GM12872 (cell line): ENCODE measurements at regions not wholly inside any gene's neighbourhood (a gene's known extent, or its start where the extent isn't known, plus 50 kb on each side); places are given as distances from the start of the nearest gene placed in this dataset.

Experiments
- TF ChIP-seq, protein P1 (sequence below): IDR thresholded peaks from 3 replicates; pipeline ENCODE4 v1.5.1; 2011; ENCODE audit warnings: low read depth, mild to moderate bottlenecking, low read length, moderate library complexity; ENCODE audit not compliant: insufficient read depth

- TF ChIP-seq, protein P1, sequence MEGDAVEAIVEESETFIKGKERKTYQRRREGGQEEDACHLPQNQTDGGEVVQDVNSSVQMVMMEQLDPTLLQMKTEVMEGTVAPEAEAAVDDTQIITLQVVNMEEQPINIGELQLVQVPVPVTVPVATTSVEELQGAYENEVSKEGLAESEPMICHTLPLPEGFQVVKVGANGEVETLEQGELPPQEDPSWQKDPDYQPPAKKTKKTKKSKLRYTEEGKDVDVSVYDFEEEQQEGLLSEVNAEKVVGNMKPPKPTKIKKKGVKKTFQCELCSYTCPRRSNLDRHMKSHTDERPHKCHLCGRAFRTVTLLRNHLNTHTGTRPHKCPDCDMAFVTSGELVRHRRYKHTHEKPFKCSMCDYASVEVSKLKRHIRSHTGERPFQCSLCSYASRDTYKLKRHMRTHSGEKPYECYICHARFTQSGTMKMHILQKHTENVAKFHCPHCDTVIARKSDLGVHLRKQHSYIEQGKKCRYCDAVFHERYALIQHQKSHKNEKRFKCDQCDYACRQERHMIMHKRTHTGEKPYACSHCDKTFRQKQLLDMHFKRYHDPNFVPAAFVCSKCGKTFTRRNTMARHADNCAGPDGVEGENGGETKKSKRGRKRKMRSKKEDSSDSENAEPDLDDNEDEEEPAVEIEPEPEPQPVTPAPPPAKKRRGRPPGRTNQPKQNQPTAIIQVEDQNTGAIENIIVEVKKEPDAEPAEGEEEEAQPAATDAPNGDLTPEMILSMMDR = no peak
Observed at GRCh38 chr10:47189802-47190201, 110.2 kb upstream of the GDF10 start.

GRCh38 chr10:47190301-47190700 lies 109.7 kb upstream of the GDF10 start:
- TF ChIP-seq, protein P1 = no peak

GRCh38 chr10:47190802-47191450 lies 109.1 kb upstream of the GDF10 start:
- TF ChIP-seq, protein P1 = no peak

DNA sequence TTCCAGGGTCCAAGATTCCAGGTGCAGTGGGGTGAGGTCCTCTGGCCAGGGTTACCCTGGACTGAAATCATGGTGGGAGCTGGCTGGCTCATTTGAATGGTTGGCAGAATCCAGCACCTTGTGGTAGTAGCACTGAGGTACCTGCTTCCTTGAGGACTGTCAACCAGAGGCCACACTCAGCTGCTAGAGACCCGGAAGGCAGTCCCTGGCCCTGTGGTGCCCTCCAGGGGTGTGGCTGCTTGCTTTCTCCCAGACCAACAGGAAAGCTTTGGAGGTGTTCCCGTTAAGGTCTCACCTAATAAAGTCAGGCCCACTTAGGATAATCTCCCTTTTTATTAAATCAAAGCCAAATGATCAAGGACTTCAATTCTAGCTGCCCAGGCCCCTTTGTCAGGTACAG lies 107.7 kb upstream of the GDF10 start:
- TF ChIP-seq, protein P1 = no peak

DNA sequence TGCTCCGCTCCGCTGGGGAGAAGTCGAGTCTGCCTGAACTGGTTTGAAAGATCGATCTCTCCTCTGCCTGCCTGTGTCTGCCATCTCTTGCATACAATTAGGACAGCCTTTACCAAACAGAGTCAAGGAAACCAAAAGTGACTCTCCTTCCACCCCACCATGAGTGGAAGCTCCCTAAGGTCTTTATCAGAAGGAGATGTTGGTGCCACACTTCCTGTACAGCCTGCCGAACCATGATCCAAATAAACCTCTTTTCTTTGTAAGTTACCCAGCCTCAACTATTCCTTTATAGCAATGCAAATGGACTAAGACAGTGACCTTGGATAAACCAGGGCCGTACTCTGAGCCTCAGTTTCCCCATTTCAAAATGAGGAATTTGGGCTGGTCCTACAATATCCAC lies 106.3 kb upstream of the GDF10 start:
- TF ChIP-seq, protein P1 = no peak

DNA sequence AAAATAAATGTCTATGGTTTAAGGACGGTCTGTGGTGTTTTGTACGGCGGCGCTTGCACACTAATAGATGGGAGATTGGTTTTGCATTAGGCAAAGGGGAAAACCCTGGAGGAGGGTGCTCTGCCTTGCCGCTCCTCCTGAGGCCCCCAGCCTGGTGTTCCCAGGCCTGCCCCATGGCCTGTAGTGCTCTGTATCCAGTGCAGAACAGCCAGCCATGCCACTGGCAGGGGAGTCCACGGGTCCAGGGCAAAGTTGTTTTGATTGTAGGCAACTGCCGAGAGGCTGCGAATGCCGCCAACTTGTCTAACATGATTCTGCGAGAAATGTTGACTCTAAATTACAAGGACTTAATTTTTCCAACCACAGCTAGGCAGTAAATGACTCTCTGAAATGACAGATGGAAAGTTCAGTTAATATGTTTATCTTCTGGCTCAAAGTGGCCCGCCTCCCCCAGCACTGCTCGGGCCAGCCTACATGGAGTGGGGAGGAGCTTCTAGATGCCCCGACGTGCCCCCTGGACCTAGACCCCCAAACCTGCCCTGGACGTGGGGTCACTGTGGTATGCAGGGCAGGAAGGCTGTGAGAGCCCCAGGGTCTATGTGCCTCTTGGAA lies 104.6 kb upstream of the GDF10 start:
- TF ChIP-seq, protein P1 = no peak

DNA sequence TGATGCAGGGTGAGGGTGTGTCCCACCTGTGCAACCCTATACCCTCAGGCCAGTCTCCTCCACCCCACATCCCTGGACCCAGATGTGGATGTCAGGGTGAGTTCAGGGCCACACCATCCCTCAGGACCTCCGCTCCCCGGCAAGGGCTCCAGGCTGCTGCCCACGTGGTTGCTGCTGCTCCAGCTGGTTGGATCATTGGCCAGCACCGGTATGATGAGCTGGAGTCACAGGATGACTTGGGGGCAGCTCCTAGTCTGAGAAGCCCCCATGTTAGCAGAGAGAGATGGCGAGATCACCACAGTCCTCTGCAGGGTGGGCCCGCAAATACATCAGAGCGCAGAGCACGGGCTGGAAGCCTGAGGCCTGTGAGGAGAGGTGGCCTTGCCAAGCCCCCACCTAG lies 103.3 kb upstream of the GDF10 start:
- TF ChIP-seq, protein P1 = no peak
